HS-27A (cell line): ENCODE measurements at regions not wholly inside any gene's neighbourhood (a gene's known extent, or its start where the extent isn't known, plus 50 kb on each side); places are given as distances from the start of the nearest gene placed in this dataset.

Experiments
- DNase-seq: peaks from one replicate; pipeline ENCODE4 v3.0.0-alpha.2; 2012; ENCODE audit warnings: low read depth, missing footprints

DNA sequence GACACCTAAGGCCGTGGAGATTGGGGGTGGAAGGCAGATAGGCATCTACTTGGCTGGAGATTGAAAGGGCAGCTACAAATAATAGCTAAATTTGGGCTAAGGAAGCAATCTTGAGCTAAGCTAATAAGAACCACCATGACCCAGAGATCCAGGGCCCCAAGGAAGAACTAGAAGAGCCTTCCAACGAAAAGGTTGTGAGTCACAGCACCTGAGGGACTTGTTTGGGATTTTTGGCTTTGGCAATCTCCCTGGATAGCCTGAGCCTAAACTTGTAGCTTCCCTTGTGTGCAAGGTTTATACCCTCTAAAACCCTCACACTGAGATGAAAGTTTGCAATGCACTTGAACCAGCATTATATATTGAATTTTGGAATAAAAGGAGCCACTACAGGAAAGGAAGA, 364.0 kb upstream of the IL12A start:
- DNase-seq: no peak

DNA sequence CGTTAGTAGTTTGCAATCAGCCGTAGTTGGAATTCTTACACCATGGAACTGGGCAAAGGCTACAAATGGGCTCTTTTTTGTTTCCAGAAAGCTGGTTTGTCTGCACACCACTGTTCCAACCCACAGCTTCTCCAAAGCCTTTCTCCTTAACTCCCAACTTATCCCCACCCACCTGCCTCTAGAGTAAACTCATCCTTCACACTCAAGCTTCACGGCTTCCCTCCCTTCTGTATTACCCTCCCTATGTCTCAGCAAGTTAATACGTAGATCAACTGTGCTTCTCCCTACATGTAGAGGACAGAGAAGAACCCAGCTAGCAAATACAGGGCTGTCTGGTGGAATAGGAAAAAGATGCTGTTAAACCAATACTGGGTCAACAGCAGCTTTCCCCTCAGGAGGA, 363.0 kb upstream of the IL12A start:
- no peak for DNase-seq

DNA sequence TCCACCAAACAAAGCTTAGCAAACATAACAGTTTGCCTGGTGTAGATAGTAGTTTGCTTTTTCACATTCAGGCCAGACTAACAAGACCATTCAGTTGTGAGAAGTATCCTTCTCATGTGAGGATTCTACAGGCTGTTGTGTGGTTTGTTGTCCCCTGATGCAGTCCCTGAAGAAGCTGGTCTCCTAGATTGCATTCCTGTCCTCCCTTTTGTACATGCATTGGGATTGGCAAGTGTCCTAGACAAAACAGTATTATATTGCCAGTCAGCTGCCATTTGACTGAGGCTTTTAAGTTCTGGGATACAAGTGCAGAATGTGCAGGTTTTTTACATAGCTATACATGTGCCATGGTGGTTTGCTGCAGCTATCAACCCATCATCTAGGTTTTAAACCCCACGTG, 362.0 kb upstream of the IL12A start:
- no peak for DNase-seq

DNA sequence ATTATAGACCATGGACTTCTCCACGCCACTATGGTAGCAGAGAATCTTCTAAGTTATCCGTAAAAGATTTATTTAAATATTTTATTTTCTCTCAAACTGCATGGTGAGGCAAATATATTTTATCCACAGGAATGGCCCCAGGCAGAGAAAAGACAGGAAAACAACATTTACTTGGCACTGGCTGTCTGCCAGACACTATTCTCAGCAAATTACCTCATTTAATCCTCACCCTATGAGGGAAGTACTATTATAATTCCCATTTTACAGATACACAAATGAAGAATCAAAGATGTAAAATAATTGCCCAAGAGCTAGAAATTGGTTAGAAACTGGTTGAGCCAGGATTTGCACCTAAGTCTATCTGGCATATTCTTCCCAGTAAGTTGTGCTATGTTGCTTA, 361.4 kb upstream of the IL12A start:
- DNase-seq: no peak

DNA sequence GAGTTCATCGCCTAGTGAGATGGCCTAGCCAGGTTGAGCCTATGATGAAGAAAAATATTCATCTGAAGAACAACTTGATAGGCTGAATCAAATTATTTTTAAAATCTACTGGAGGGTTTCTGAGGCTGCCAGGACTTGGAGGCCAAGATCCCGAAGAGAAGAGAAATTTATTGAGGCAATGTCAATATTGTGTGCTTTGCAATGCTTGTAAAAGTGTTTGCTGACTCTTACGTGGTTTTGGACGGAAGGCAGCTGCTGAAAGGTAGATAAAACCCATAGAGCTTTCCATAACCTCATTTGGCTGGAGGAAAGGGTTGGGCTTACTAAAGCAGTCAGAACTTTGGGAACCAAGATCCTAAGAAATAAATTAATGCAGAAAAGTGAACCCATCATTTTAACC, 361.0 kb upstream of the IL12A start:
- DNase-seq: no peak

DNA sequence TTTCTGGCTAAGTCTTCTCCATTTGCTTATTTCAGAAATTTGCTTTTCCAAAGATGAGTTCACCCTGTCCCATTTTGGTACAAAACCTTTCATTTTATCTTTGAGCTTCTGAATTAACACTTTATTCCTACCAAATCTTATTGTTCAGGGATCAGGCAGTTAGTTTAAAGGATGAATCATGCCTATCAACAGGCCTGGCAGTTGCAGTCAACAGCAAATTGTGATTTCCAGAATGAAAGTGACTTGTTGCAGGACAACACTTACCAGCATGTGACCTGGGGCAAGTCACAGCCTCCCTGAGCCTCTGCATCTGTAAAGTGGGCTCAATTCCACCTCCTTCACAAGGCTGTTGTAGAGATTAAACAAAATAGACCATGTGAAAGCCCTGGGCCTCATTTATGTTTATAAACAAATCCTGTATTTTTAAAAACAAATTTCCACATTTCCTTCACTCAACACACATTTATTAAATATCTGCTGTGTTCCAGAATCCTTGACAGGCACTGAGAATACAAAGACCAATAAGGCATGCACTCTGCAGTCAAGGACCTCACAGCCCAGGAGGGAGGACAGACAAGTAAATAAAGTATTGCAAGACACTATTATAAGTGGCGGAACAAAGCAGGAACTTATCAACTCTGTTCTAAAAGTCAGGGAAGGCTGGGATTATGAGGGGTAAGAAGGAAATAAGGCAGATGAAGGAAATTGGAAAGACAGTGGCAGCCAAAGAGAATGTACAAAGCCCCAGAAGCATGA, 359.1 kb upstream of the IL12A start:
- DNase-seq: no peak

DNA sequence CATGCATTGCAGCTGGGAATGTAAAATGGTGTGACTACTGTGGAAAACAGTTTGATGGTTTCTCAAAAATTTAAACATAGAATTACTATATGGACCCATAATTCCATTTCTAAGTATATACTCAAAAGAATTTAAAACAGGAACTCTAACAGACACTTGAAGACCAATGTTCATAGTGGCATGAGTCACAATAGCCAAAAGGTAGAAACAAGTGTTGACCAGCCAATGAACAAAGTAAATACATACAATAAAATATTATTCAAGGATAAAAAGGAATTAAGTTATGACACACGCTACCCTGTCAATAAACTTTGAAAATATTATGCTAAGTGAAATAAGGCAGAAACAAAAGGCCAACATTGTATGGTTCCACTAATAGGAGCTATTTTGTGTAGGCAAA, 357.4 kb upstream of the IL12A start:
- DNase-seq: no peak

- no peak for DNase-seq
Measured at GRCh38 chr3:159632128-159632527, 356.5 kb upstream of the IL12A start.

DNA sequence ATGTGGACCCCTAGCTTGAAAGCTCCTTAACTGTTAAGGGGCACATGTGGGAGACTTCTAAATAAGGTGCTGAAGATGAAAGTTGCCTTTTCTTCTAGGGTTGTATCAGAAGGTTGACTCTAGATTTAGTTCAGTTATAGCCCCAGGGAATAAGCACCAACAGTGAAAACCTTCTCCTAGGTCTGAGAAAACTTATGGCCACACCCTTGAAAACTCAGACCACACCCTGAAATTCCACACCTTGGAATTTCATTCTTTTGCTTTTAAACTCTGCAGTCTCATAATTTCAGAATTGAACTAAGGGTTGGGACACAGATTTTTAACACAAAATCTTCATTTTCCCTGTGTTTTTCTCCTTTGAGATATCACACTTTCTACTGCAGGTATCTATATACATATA, 355.8 kb upstream of the IL12A start:
- no peak for DNase-seq

- no peak for DNase-seq
Measured at GRCh38 chr3:159634483-159634882, 354.2 kb upstream of the IL12A start.

DNA sequence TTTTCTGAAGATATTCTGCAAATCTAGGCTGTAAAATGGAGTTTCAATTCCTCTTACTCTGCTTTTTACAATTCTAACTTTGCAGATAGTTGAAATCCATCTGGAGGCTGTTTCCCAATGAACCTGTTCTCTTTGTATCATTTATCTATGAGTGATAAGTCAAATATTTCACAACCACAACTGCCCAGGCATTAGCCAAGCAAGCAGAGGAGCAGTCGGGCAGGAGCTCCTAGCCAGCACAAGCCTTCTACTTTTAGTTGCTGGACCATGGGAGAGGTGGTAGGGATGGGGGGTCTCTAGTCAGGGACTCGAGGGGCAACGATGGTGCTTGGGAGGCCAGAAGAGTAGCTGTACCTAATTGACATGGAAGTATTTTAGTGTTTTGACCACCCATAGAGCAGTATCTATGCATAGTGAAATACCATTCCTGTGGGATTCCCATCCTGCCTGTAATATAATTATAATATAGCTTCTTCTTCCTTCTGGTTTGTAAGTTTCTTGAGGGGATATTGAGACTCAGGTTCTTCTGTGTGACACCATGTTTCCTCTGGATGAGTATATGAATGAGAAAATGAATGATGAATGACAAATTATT, 353.5 kb upstream of the IL12A start:
- no peak for DNase-seq

DNA sequence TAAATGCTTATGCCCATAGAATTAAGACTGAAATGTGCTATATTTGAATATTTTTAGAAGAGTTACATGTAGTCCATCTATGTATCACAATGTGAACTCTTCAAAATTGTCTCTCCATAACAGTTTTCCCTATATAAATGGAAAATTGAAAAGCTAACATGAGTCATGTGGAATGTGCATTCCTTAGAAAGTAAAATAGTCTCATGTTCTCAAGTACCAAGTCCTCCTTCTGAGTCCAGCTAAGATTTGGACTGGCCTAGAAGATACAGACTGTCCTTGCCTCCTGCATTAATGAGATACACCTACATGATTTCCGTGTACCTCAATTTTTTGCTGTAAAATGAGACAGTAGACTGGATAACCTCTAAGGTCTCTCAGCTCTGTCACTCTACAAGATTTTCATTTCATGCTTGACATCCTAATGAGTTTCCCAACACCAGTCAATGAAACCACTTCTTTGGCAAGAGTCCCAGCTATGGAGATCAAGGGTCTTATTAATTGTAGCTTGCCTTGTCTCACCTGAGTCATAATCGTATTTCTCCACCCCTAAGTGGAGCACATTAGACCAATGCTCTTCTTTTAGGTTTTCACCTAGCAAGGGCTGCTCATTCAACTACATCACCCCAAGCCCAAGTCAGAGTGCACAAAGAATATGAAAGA, 350.6 kb upstream of the IL12A start:
- DNase-seq: peak; percentile 73

DNA sequence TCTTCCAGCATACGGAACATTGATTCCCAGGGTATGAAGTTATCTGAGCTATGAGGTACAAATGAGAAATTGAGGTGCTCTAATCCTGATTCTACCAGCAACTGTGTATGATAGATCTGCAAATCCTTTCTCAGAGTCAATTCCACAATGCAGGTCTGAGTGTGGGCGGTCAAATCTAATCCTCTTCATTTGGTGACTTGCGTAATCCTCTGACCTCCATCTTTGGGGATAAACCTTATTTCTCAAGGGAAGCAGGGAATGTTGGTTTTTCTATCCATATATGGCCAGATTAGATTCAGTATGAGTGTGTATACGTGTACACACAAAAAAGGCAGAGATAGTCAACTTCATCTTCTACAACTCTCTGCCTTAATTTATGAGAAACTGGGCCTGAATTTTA, 348.4 kb upstream of the IL12A start:
- no peak for DNase-seq

DNA sequence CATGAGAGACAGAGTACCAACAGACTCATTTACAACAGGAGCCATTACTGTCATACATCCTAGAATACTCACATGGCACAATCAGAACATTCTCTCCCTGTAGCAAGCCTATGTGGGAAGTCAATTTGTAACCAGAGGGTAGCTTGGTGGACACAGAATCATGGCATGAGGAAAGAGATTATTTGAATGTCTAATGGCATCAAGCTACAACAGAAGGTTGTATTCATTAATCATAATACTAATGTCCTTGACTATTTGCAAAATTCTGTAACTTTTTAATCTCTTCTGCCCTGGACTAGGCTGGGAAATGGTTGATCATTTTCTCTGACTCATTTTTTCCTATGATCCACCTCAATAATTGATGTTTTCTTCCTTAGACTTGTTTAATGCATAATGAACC, 345.2 kb upstream of the IL12A start:
- no peak for DNase-seq

DNA sequence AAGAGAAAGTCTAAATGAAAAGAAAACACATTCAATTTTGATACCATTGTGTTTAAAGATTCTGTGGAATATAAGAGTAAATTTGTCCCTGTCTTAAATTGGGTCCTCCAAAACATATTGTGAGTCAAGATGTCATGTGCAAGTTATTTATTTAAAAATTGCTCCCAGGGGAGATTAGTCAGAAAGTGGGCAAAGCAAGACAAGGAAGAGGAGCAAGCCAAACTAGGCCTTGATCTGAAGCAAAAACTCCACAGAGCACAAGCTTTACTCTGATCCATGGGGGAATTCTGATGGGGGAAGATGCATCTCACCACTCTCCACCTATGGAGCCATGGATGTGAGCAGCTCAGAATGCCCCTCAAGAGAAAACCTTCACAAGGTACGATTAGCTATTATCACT, 342.8 kb upstream of the IL12A start:
- no peak for DNase-seq

GRCh38 chr3:159649951-159650350, 338.7 kb upstream of the IL12A start:
- no peak for DNase-seq

- no peak for DNase-seq
Measured at GRCh38 chr3:159650726-159651125, 337.9 kb upstream of the IL12A start.

- DNase-seq: no peak
Measured at GRCh38 chr3:159652452-159652851, 336.2 kb upstream of the IL12A start.

DNA sequence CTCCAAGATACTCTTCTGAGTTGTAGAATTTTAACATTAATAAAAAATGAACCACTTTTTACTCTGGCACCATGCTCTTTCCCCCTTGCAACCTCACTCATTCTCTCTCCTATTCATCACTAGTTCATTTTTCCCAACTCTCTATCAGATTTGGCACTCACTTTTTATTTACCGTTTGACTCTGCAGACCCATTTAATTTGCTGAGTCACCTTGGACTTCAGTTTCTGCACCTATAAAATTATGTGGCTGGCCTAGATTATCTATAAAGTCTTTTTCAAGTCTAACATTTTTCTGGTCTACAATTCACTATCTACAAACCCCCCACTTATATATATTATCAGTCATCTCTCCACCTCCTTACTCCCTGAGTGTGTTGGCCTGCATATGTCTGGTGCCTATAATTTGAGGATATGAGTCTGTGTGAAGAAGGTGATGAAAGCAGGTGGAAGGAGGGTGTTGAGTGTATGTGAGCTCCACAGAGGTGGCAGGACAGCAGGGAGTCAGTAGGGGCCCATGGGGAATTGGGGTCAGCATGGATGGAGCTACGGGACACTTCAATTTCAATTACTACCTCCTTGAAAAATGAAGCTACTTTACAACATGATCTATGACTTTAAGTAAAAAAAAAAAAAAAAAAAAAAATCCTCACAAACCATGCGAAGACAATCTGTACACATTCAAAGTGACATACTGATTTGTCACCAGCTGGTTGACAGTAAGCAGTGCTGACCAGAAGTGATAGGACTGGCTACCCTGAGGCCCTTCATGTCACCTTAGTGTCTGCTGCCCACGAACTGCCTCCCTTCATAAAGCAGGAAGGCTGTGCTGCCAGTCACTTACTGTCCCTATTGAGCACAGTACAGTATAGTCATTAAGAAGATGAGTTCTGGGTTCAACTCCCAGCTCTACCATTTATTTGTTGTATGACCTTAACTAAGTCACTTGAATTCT, 334.2 kb upstream of the IL12A start:
- no peak for DNase-seq

DNA sequence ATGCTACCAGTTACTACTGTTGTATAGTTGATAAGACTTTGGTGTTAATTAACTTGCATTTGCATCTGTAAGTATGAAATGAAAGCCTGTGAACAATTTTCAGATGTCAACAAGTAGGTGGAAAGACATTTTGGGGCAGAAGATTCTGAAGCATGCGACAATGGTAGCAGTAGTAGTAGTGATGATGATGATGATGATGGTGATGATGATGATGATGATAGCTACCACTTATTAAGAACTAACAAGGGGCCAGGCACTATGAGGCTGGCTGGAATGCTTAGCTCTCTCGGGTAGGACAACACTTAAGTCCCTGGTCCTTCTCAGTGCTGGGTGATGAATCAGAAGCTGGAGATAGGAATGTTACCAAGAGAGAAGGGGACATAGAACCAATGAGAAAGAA, 333.4 kb upstream of the IL12A start:
- DNase-seq: no peak

DNA sequence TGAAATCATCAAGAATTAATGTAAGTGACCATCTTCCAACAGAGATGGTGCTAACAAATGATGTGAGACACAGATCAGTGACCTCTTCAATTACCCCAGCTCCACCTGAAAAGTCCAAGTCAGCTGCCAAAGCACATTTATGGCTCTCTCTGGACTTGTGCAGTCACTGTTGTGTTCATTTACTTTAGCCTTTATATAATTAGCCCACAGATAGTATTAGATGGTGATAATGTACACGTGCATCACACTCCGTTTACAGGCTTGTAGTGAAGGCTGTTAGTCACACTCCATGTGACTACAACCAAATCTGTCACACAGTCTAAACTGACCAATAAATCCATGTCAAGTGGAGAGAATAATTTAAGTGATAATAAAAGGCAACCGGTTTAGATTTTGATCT, 331.5 kb upstream of the IL12A start:
- DNase-seq: no peak

DNA sequence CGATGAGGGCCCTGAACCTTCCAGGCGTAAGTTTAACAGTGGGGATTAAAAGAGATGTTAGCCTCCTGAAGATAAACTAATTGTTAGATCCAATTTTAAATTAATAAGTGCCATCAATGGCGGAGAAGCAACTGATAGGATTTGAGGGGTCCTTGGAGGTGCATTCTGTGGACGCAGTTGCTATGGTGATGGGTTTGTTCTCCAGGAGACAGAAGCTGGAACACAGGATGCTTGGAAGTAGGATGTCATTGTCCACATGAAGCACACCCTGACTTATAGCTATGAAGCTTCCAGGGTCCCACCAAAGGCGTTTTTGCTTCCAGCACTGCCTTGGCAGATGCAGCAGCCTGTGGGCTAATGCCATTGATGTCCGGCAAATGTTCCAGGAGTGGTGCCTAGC, 331.0 kb upstream of the IL12A start:
- DNase-seq: no peak

DNA sequence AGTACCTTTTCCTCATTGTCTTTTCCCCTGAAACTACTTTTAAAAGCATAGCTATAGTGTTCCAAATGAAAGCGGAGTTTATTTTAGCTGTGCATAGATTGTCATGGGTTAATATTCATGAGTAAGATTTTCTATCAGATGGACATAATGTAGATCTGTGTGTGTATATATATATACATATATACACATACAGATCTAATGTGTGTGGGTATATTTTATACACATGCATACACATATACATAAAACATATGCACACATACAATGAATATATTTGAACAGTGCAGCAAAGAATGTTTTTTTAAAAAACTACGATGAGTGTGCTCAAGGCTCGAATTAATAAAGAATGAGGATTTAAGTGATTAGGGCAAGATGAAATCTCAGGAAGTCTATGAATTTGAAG, 328.3 kb upstream of the IL12A start:
- DNase-seq: no peak
